ENCODE measurements at regions not wholly inside any gene's neighbourhood (a gene's known extent, or its start where the extent isn't known, plus 50 kb on each side); places are given as distances from the start of the nearest gene placed in this dataset.

- intact Hi-C loops (cut with micrococcal nuclease): no loop called here
- no peak overlapping the region for H3K4me3 ChIP-seq
- no peaks in the 10 kb centered on the region for H3K4me1 ChIP-seq
- H3K36me3 ChIP-seq: no peaks in the 10 kb centered on the region
- no peak overlapping the region for H3K27ac ChIP-seq (replicated peaks)
- no peaks in the 10 kb centered on the region for H3K9me3 ChIP-seq (replicated peaks)
- TF ChIP-seq, protein P1, sequence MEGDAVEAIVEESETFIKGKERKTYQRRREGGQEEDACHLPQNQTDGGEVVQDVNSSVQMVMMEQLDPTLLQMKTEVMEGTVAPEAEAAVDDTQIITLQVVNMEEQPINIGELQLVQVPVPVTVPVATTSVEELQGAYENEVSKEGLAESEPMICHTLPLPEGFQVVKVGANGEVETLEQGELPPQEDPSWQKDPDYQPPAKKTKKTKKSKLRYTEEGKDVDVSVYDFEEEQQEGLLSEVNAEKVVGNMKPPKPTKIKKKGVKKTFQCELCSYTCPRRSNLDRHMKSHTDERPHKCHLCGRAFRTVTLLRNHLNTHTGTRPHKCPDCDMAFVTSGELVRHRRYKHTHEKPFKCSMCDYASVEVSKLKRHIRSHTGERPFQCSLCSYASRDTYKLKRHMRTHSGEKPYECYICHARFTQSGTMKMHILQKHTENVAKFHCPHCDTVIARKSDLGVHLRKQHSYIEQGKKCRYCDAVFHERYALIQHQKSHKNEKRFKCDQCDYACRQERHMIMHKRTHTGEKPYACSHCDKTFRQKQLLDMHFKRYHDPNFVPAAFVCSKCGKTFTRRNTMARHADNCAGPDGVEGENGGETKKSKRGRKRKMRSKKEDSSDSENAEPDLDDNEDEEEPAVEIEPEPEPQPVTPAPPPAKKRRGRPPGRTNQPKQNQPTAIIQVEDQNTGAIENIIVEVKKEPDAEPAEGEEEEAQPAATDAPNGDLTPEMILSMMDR (IDR thresholded peaks at IDR 0.05; ENCODE audit: borderline replicate concordance): no peak
- DNase-seq: no peak
- no peaks in the 10 kb centered on the region for H3K27me3 ChIP-seq (ENCODE audit: low read depth)
Observed at GRCh38 chr2:13581471-13581870, 864.7 kb downstream of the TRIB2 start.

DNA sequence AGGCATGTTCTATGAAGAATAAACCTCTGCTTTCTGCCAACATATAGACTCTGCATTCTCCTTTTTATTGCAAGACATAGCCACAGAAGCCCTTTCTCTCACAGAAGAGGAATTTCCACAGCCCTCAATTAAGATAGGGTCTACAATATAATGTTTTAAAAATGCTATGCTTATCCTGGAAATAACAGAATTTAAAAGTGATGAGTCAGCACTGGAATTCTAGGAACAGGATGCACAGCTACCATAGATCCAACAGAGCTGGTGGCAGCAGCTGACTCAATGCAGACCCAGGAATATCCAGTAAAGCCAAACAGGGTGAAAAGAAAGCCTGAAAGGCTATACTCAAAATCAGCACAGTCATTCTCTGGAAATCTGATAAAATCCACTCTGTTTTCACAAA is 866.9 kb downstream of the TRIB2 start:
- intact Hi-C loops (cut with micrococcal nuclease): no loop called here
- no peak overlapping the region for H3K27ac ChIP-seq (replicated peaks)
- H3K4me1 ChIP-seq: no peaks in the 10 kb centered on the region
- no peaks in the 10 kb centered on the region for H3K27me3 ChIP-seq (ENCODE audit: low read depth)
- TF ChIP-seq, protein P1 (IDR thresholded peaks at IDR 0.05; ENCODE audit: borderline replicate concordance): no peak
- DNase-seq: no peak
- H3K4me3 ChIP-seq: no peak overlapping the region
- no peaks in the 10 kb centered on the region for H3K9me3 ChIP-seq (replicated peaks)
- H3K36me3 ChIP-seq: no peaks in the 10 kb centered on the region

- TF ChIP-seq, protein P1 (IDR thresholded peaks at IDR 0.05; ENCODE audit: borderline replicate concordance): no peak
- no peak overlapping the region for H3K4me3 ChIP-seq
- H3K9me3 ChIP-seq (replicated peaks): no peaks in the 10 kb centered on the region
- H3K27me3 ChIP-seq (ENCODE audit: low read depth): no peaks in the 10 kb centered on the region
- intact Hi-C loops (cut with micrococcal nuclease): no loop called here
- no peaks in the 10 kb centered on the region for H3K4me1 ChIP-seq
- H3K27ac ChIP-seq (replicated peaks): no peak overlapping the region
- no peaks in the 10 kb centered on the region for H3K36me3 ChIP-seq
- DNase-seq: no peak
Observed at GRCh38 chr2:13584020-13584419, 867.3 kb downstream of the TRIB2 start.

DNA sequence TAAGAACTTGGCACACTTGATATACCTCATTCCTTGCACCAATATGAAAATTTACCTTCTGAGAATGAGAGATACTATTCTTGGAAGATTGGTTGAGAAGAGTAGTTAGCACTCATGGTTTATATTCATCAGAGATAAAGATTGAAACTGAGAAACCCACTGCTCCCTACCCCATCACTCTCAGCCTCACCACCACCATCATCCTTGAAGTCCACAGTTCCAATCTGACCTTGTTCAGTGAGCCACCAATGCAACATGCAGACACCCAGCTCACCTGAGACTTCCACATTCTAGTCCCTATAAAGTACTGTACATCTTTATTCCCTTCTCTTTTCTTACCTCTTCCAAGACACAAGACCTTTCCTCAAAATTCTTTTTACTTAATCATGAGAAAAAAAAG is 869.0 kb downstream of the TRIB2 start:
- H3K9me3 ChIP-seq (replicated peaks): no peaks in the 10 kb centered on the region
- intact Hi-C loops (cut with micrococcal nuclease): no loop called here
- no peak overlapping the region for H3K4me3 ChIP-seq
- no peak overlapping the region for H3K27ac ChIP-seq (replicated peaks)
- no peak for DNase-seq
- no peaks in the 10 kb centered on the region for H3K4me1 ChIP-seq
- TF ChIP-seq, protein P1 (IDR thresholded peaks at IDR 0.05; ENCODE audit: borderline replicate concordance): no peak
- H3K36me3 ChIP-seq: no peaks in the 10 kb centered on the region
- H3K27me3 ChIP-seq (ENCODE audit: low read depth): no peaks in the 10 kb centered on the region

DNA sequence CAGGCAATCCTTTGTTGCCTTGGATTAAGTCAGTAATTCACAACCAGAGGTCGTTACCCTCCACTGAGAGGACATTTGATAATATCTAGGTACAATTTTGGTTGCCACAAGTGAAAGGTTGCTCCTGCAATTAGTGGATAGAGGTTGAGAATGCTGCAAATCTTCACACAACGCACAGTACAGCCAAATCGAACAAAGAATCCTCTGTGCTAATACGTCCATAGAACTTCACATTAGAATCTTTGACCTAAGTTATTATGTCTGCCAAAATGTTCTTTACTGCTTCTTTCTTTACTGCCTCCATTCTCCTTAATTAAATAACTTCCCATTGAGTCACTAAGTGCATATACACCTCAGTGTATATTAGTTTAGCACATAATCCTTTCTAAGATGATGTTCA is 879.5 kb downstream of the TRIB2 start:
- H3K9me3 ChIP-seq (replicated peaks): no peaks in the 10 kb centered on the region
- TF ChIP-seq, protein P1 (IDR thresholded peaks at IDR 0.05; ENCODE audit: borderline replicate concordance): no peak
- H3K4me3 ChIP-seq: no peak overlapping the region
- H3K4me1 ChIP-seq: no peaks in the 10 kb centered on the region
- intact Hi-C loops (cut with micrococcal nuclease): no loop called here
- no peak overlapping the region for H3K27ac ChIP-seq (replicated peaks)
- peaks cover 3% of the 10 kb centered on the region for H3K27me3 ChIP-seq (ENCODE audit: low read depth)
- no peaks in the 10 kb centered on the region for H3K36me3 ChIP-seq
- DNase-seq: no peak

GRCh38 chr2:13597176-13597575 is 880.4 kb downstream of the TRIB2 start:
- H3K36me3 ChIP-seq: no peaks in the 10 kb centered on the region
- H3K27me3 ChIP-seq (ENCODE audit: low read depth): peaks cover 3% of the 10 kb centered on the region
- TF ChIP-seq, protein P1 (IDR thresholded peaks at IDR 0.05; ENCODE audit: borderline replicate concordance): no peak
- no peaks in the 10 kb centered on the region for H3K9me3 ChIP-seq (replicated peaks)
- intact Hi-C loops (cut with micrococcal nuclease): no loop called here
- no peak for DNase-seq
- no peaks in the 10 kb centered on the region for H3K4me1 ChIP-seq
- no peak overlapping the region for H3K27ac ChIP-seq (replicated peaks)
- no peak overlapping the region for H3K4me3 ChIP-seq

Measured in left ventricle myocardium inferior (tissue), 1 donor.